22Rv1 (cell line): ENCODE measurements at regions not wholly inside any gene's neighbourhood (a gene's known extent, or its start where the extent isn't known, plus 50 kb on each side); places are given as distances from the start of the nearest gene placed in this dataset.

Experiments used
- H3K27ac ChIP-seq: fragments of 450-650 bp; 2 replicates; pipeline ENCODE4 v1.5.1; 2017
- ZFX ChIP-seq: fragments of 450-650 bp; IDR thresholded peaks from 2 replicates; pipeline ENCODE4 v1.6.1; 2017; ENCODE audit warnings: antibody characterized with exemption, borderline replicate concordance
- TF ChIP-seq, protein P1 (sequence below): fragments of 450-650 bp; IDR thresholded peaks from 2 replicates; pipeline ENCODE4 v1.5.1; 2017; ENCODE audit warnings: mild to moderate bottlenecking

GRCh38 chr5:13567819-13568218 is 376.7 kb downstream of the DNAH5 start:
- TF ChIP-seq, protein P1, sequence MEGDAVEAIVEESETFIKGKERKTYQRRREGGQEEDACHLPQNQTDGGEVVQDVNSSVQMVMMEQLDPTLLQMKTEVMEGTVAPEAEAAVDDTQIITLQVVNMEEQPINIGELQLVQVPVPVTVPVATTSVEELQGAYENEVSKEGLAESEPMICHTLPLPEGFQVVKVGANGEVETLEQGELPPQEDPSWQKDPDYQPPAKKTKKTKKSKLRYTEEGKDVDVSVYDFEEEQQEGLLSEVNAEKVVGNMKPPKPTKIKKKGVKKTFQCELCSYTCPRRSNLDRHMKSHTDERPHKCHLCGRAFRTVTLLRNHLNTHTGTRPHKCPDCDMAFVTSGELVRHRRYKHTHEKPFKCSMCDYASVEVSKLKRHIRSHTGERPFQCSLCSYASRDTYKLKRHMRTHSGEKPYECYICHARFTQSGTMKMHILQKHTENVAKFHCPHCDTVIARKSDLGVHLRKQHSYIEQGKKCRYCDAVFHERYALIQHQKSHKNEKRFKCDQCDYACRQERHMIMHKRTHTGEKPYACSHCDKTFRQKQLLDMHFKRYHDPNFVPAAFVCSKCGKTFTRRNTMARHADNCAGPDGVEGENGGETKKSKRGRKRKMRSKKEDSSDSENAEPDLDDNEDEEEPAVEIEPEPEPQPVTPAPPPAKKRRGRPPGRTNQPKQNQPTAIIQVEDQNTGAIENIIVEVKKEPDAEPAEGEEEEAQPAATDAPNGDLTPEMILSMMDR: no peak
- TF ChIP-seq ZFX: no peak
- no peak overlapping the region for H3K27ac ChIP-seq

- TF ChIP-seq, protein P1: no peak
- TF ChIP-seq ZFX: no peak
- no peak overlapping the region for H3K27ac ChIP-seq
Measured at GRCh38 chr5:13566871-13567339, 377.6 kb downstream of the DNAH5 start.

DNA sequence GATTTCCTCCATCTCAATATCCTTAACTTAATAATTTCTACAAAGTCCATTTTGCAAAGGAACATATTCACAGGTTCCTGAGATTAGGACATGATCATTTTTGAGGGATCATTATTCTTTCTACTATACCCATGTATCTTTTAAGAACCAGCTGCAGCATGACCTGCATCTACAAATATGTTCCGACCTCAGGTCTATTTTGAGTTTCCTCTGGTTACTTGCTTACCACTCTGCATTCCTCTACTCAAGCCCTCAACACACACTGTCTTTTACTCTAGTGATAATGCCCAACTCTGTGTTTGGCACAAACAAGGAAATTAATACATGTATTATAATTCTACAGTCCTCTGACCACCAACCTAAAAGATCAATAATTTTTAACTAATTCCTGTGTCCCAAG is 386.1 kb downstream of the DNAH5 start:
- no peak overlapping the region for H3K27ac ChIP-seq
- TF ChIP-seq, protein P1: no peak
- TF ChIP-seq ZFX: no peak

GRCh38 chr5:13553896-13554295 is 390.6 kb downstream of the DNAH5 start:
- TF ChIP-seq ZFX: no peak
- TF ChIP-seq, protein P1: no peak
- no peak overlapping the region for H3K27ac ChIP-seq

GRCh38 chr5:13552361-13552760 is 392.1 kb downstream of the DNAH5 start:
- no peak overlapping the region for H3K27ac ChIP-seq
- no peak for TF ChIP-seq ZFX
- TF ChIP-seq, protein P1: no peak

DNA sequence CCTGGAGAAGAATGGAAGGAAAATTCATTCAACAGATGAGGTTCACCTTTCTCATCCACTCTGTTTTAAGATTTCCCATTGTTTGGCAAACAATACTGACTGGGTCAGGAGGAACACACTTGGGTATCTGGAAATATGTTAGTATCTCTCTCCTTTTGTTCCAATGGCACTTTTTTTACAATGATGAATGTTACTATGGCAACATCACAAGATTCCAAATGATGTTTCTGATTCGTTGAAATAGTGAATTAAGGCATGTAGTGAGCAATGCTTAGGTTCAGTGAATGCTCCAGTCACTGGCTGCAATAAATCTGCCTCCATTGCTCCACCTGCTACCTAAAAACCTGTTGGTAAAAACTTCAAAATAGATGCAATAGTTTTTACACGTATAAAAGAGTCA is 392.8 kb downstream of the DNAH5 start:
- TF ChIP-seq ZFX: no peak
- H3K27ac ChIP-seq: no peak overlapping the region

DNA sequence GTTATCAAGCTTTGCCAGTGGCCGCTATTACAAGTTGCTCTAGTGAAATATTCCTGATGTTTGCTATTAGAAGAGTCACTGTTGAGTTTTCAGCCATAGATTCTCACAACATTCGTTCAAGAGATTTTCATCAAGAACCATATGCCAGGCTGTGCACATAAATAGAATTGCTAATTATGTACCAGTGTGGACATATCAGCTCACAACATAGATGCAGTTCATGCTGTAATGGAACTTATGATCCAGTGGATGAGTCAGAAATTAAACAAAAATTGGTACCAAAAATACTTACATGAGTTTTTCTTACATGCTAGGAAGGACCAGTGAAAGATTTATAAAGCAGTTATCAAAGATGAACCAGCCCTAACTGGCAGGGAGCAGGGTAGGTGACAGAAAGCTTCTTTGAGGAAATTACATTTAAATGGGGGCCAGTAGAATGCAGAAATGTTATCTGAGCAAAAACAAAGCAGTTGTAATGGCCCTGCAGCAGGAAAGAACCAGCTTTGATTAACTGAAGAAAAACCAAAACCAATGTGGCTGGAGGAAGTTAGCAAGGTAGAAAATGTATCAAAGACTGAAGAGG is 404.2 kb downstream of the DNAH5 start:
- TF ChIP-seq ZFX: no peak
- TF ChIP-seq, protein P1: no peak
- H3K27ac ChIP-seq: no peak overlapping the region

GRCh38 chr5:13536933-13537332 is 407.6 kb downstream of the DNAH5 start:
- TF ChIP-seq ZFX: no peak
- TF ChIP-seq, protein P1: no peak

More at GRCh38 chr5:13536933-13537332, 407.6 kb downstream of the DNAH5 start:
- H3K27ac ChIP-seq: no peak overlapping the region
